DMS53 (cell line): ENCODE measurements at regions not wholly inside any gene's neighbourhood (a gene's known extent, or its start where the extent isn't known, plus 50 kb on each side); places are given as distances from the start of the nearest gene placed in this dataset.
"Not testable (repeated sequence)": the region's sequence is repeated elsewhere in the genome, so short reads cannot be mapped to it uniquely, and the experiment has no call there.

Experiments used
- DNase-seq: peaks from one replicate; lab custom pipeline; 2025; lab: John Stamatoyannopoulos, UW

GRCh38 chr10:21463436-21463835 lies 62.0 kb downstream of the SKIDA1 start:
- DNase-seq = no peak

DNA sequence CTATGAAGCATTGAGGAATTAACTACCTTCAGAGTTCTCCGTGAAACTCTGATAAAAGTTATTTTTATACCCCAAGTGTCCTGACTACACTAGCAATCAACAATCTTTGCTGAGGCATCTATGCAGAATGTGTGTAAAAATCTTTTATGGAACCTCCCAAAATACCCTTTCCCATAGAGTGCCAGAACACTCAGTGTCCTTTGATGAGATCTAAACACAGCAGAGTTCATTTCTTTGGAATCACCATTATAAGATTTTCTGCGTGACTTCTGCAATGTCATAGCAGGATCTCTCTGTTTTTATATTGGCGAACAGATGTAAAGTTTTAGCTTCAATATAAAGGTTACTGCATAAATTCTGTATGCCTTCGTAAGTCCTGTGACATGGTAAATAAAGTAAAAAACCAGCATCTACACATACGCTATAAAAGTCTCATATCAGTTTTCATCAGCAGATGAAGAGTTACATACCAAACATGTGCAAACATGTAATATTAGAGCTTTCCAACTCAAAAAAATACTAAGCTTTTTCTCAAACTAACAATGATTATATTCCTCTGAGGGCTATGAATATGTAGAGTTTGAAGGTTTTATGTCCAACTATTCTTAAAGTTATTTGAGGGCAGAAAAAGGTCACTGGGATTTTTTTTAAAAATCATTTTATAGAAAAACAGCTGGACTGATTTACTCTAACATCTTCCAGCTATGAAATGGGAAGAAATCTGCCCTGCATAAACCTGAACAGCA lies 67.2 kb downstream of the SKIDA1 start:
- no peak for DNase-seq

- no peak for DNase-seq
Observed at GRCh38 chr10:21456160-21456559, 69.3 kb downstream of the SKIDA1 start.

- no peak for DNase-seq
Observed at GRCh38 chr10:21452203-21452602, 73.3 kb downstream of the SKIDA1 start.

GRCh38 chr10:21449288-21449966 lies 76.1 kb downstream of the SKIDA1 start:
- no peak for DNase-seq

DNA sequence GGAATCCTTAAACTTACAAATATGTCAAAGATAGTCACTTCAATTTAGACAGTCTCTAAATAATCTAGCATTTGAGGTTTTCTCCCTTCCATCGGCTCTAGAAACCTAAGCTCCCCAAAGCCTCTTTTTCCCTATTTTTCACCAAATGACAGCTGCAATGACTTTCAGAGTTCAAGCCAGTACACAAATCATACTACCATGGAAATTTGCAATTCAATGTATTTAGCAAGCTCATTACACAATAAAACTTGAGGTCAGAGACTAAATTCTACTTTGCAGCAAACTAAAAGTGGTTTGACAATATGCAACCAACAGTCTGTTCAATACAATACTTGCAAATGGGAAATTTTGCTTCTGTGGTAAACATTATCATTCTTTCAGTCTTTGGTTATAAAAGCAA lies 80.3 kb downstream of the SKIDA1 start:
- no peak for DNase-seq

DNA sequence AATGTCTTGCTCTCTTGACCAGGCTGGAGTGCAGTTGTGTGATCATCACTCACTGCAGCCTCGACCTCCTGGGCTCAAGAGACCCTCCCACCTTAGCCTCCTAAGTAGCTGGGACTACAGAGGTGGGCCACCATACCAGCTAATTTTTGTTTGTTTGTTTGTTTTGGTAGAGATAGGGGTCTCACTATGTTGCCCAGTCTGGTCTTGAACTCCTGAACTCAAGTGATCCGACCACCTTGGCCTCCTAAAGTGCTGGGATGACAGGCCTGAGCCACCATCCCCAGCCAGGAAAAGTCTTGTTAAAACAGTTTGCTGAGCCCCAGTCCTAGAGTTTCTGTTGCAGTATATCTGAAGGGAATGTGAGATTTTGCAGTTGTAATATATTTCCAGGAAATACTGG lies 83.9 kb downstream of the SKIDA1 start:
- DNase-seq = no peak

GRCh38 chr10:21438914-21439313 lies 86.6 kb downstream of the SKIDA1 start:
- not testable (repeated sequence) for DNase-seq

GRCh38 chr10:21437770-21438382 lies 87.6 kb downstream of the SKIDA1 start:
- no peak for DNase-seq

GRCh38 chr10:21432266-21432665 lies 93.2 kb downstream of the SKIDA1 start:
- no peak for DNase-seq

GRCh38 chr10:21431799-21432198 lies 93.7 kb downstream of the SKIDA1 start:
- DNase-seq = no peak

DNA sequence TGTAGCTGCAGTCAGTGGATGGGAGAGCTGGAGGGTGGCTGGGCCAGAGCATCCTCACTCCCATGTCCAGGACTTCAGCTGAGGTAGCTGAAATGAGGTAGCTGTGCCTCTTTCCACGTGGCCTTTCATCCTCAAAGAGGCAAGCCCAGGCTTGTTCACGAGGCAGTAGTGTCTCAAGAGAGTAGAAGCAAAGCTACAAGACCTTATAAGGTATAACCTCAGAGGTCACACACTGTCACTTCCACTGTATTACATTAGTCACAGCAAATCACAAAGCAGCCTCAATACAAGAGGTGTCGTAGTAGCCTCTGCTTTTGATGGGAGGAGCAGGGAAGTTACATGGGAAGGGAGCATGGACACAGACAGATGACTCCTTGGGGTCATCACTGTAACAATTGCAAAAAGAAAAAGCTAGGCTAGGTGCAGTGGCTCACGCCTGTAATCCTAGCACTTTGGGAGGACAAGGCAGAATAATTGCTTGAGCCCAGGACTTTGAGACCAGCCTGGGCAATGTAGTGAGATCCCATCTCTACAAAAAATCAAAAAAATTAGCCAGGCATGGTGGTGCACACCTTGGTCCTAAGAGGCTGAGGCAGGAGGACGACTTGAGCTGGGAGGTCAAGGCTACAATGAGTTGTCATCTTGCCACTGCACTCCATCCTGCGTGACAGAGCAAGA lies 97.5 kb downstream of the SKIDA1 start:
- DNase-seq = peak; percentile 80

DNA sequence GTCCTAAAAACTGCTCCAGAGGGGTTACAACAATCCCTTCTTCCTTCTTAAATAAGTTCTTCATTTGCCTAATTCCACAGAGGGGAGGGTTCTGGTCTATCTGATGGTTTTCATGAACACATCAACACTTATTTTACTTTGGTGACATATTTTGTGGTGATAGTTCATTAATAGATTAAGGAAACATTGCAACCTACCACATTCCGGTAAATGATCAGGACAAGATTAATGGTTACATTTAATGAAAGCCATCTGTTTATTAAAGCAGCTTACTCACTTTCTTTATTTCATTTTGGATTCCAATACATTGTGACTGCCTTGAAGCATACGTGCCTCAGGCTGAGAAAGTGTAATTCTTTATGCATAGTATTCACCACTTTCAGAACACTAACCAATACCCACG lies 101.0 kb downstream of the SKIDA1 start:
- DNase-seq = no peak

GRCh38 chr10:21423850-21424249 lies 101.6 kb downstream of the SKIDA1 start:
- no peak for DNase-seq

DNA sequence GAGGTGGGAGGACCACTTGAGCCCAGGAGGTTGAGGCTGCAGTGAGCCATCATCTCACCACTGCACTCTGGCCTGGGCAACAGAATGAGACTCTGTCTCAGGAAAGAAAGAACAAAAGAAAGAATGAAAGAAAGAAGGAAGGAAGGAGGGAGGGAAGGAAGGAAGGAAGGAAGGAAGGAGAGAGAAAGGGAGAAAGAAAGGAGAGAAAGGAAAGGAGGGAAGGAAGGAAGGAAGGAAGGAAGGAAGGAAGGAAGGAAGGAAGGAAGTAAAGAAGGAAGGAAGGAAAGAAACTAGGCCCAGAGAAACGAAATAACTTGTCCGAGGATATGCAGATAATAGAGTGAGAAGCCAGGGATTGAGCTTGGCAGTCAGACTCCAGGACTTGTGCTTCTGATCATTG lies 102.1 kb downstream of the SKIDA1 start:
- DNase-seq = no peak

DNA sequence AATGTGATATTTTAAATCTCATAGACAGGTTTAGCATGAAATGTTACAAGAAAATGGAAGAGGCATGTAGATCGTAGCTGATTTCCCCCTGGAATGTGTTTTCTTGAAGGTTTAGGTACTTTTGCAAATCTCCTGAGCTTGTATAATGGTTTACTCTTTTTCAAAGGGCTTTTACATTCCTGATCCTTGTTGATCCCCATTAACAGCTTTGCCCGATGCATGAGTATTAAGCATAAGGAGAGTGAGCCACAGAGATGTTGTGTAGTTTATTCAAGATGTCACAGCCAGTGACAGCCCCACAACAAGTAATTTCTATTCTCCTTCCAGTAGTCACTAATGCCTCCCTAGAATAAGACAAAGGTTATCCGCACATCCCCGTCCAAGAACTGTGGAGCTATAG lies 103.7 kb downstream of the SKIDA1 start:
- no peak for DNase-seq

DNA sequence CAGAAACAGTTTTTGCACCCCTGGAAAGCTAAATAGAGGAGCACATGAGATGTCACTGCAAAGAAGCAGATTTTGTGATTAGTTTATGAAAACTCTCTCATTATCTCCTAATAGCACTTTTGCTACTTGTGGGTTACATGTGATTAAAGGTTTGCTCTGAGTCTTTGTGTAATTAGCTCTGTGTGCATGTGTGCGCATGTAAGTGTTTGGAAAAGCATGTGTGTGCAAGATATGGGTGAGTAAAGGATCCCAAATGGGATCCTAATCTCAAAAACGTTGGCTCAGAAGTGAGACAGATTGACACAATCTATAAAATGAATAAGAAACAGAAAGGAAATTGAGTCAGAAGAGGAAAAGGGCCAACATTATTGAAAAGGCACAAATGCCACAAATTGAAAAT lies 104.5 kb downstream of the SKIDA1 start:
- DNase-seq = no peak

GRCh38 chr10:21418981-21419576 lies 106.4 kb downstream of the SKIDA1 start:
- DNase-seq = not testable (repeated sequence)

DNA sequence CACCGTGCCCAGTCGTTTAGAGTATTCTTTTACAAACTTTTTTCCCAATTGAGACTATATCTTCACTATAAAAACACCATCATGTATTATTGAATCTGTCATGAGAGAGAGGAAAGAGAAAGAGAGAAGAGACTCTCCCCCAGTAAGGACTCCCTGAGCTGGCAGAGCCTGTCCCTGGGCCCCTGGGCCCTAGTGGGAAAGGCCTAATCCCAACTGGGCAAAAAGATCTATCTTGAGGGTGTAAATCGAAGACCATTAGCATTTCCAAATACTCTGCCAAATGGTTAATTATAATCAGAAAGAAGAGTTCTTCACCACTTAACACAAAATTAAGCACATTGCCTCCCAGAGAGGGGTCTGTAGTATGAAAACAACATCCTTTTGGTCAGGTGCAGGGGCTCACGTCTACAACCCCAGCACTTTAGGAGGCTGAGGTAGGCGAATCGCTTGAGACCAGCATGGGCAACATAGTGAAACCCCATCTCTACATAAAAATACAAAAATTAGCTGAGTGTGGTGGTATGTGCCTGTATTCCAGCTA lies 108.2 kb downstream of the SKIDA1 start:
- DNase-seq = no peak

GRCh38 chr10:21413680-21414079 lies 111.8 kb downstream of the SKIDA1 start:
- DNase-seq = no peak

GRCh38 chr10:21413268-21413667 lies 112.2 kb downstream of the SKIDA1 start:
- no peak for DNase-seq

DNA sequence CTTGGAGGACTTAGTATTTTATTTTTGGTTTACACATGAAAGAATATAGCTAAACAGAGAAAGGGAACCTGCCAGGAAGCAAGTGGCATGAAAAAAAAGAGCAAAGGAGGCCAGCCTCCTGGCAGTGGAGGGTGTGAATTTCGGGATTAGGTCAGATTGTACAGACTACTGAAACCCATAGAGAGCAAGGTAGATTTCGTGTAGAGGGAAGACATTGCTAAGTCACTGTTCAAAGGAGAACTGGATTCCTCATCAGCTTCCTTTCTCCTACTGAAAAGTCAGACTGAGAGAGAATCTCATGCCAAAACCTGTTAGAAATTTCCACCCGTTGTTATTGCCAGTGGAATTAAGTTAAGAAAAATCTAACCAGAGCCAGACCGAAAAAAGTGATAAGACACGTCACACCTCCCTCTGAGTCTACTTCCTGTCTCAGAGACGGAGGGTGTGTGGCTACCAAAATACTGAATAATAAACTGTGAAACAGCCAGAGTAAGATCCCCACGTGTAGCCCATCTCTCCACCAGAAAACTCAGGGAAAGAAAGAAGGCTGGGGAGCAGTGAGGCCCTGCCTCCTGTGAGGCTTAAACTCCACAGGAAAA lies 118.8 kb downstream of the SKIDA1 start:
- no peak for DNase-seq
